ENCODE measurements at regions not wholly inside any gene's neighbourhood (a gene's known extent, or its start where the extent isn't known, plus 50 kb on each side); places are given as distances from the start of the nearest gene placed in this dataset.

DNA sequence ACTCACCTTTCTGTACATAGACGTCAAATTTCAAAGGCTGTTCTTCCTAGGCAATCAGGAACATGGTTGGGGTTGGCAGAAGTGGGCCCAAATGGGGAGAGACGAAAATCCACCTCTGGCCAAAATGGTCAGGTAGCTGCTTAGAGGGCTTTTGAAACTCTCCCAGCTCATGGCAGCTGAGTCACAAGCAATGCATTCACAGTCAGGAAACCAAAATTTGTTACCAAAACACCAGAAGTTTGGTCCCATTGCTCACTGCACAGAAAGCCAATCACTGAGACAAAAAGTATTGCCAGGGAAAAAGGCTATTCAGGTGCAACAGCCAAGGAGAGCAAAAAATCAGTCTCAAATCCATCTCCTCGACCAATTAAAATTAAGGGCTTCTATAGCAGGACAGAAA is 539.6 kb upstream of the CCDC54 start:
- TF ChIP-seq, protein P1, sequence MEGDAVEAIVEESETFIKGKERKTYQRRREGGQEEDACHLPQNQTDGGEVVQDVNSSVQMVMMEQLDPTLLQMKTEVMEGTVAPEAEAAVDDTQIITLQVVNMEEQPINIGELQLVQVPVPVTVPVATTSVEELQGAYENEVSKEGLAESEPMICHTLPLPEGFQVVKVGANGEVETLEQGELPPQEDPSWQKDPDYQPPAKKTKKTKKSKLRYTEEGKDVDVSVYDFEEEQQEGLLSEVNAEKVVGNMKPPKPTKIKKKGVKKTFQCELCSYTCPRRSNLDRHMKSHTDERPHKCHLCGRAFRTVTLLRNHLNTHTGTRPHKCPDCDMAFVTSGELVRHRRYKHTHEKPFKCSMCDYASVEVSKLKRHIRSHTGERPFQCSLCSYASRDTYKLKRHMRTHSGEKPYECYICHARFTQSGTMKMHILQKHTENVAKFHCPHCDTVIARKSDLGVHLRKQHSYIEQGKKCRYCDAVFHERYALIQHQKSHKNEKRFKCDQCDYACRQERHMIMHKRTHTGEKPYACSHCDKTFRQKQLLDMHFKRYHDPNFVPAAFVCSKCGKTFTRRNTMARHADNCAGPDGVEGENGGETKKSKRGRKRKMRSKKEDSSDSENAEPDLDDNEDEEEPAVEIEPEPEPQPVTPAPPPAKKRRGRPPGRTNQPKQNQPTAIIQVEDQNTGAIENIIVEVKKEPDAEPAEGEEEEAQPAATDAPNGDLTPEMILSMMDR (IDR thresholded peaks at IDR 0.05; ENCODE audit: low read depth, low read length) = no peak
- no peak for TF ChIP-seq EZH2phosphoT487 (IDR thresholded peaks at IDR 0.05; ENCODE audit: low read depth)
